Activated CD8-positive, alpha-beta memory T cell treated with anti-CD3 and anti-CD28 coated beads for 1 hour (primary cell): ENCODE measurements at regions not wholly inside any gene's neighbourhood (a gene's known extent, or its start where the extent isn't known, plus 50 kb on each side); places are given as distances from the start of the nearest gene placed in this dataset.

Source experiments
- DNase-seq, 2 donors: peaks; one replicate each; pipeline ENCODE4 v3.0.0-alpha.2; 2020; ENCODE audit warnings: low read depth in 1 of 2; ENCODE audit errors: extremely low read depth in 1 of 2

- no peak for DNase-seq
These were observed 51.9 kb upstream of the TSPAN11 start for GRCh38 chr12:30874455-30875321.

GRCh38 chr12:30870491-30871265 is 55.9 kb upstream of the TSPAN11 start:
- DNase-seq: no peak

GRCh38 chr12:30867415-30867814 is 59.1 kb upstream of the TSPAN11 start:
- no peak for DNase-seq

- no peak for DNase-seq
These were observed 60.3 kb upstream of the TSPAN11 start for GRCh38 chr12:30866256-30866655.

GRCh38 chr12:30863839-30864238 is 62.7 kb upstream of the TSPAN11 start:
- no peak for DNase-seq

- no peak for DNase-seq
These were observed 64.1 kb upstream of the TSPAN11 start for GRCh38 chr12:30862486-30862885.

GRCh38 chr12:30859226-30859625 is 67.3 kb upstream of the TSPAN11 start:
- no peak for DNase-seq

- no peak for DNase-seq
These were observed 68.1 kb upstream of the TSPAN11 start for GRCh38 chr12:30858471-30858870.

- DNase-seq: no peak
These were observed 72.9 kb upstream of the TSPAN11 start for GRCh38 chr12:30853561-30854133.

GRCh38 chr12:30850684-30851083 is 75.9 kb upstream of the TSPAN11 start:
- DNase-seq: no peak

GRCh38 chr12:30847259-30847658 is 79.3 kb upstream of the TSPAN11 start:
- DNase-seq: no peak

GRCh38 chr12:30846776-30847175 is 79.8 kb upstream of the TSPAN11 start:
- no peak for DNase-seq

GRCh38 chr12:30845676-30846075 is 80.9 kb upstream of the TSPAN11 start:
- no peak for DNase-seq

GRCh38 chr12:30843211-30843610 is 83.3 kb upstream of the TSPAN11 start:
- DNase-seq: no peak

- DNase-seq: no peak
These were observed 85.8 kb upstream of the TSPAN11 start for GRCh38 chr12:30840715-30841114.

GRCh38 chr12:30839643-30840220 is 85.0 kb upstream of the CAPRIN2 start:
- DNase-seq: no peak

- no peak for DNase-seq
These were observed 82.8 kb upstream of the CAPRIN2 start for GRCh38 chr12:30837595-30837994.

GRCh38 chr12:30836656-30837445 is 82.1 kb upstream of the CAPRIN2 start:
- DNase-seq: no peak

GRCh38 chr12:30835216-30835615 is 80.5 kb upstream of the CAPRIN2 start:
- no peak for DNase-seq

- DNase-seq: no peak
These were observed 76.0 kb upstream of the CAPRIN2 start for GRCh38 chr12:30830751-30831150.

- DNase-seq: no peak
These were observed 75.1 kb upstream of the CAPRIN2 start for GRCh38 chr12:30829876-30830275.
